Keratinocyte (primary cell): ENCODE measurements at regions not wholly inside any gene's neighbourhood (a gene's known extent, or its start where the extent isn't known, plus 50 kb on each side); places are given as distances from the start of the nearest gene placed in this dataset.

Experiments used
- EZH2 ChIP-seq: IDR thresholded peaks from one replicate; pipeline ENCODE4 v1.6.1; 2012; ENCODE audit warnings: inconsistent platforms, mild to moderate bottlenecking, low read length, moderate library complexity
- TF ChIP-seq, protein P1 (sequence below), 3 experiments: IDR thresholded peaks in 1 of 3; conservative IDR thresholded peaks in 1 of 3; optimal IDR thresholded peaks in 1 of 3; 2 replicates in 2 of 3; 3 replicates in 1 of 3; pipeline versions ENCODE3 to v1.5.1; 2011; ENCODE audit warnings: low read length in 3 of 3, mild to moderate bottlenecking in 3 of 3, moderate library complexity in 2 of 3, control low read depth in 1 of 3, inconsistent platforms in 1 of 3; ENCODE audit not compliant: insufficient read depth in 2 of 3; ENCODE audit errors: extremely low read depth in 1 of 3

DNA sequence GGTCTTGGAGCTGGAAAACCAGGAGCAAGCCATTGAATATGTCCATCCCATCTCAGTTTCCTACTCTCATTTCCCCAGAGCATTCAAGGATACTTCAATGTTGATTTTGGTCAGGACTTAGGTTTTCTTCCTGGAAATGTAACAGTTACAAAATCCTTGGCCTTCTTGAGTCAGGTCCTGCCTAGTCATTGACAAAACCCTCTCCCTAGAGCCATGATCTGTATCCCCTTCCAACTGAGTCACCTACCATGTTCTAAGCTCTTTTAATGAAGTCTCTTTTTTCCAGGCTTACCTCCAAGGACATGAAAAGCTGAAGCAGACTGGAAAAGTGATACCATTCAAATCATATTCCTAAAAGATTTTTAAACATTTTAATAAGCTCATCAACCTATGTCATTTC is 549.2 kb downstream of the GALC start:
- TF ChIP-seq, protein P1, sequence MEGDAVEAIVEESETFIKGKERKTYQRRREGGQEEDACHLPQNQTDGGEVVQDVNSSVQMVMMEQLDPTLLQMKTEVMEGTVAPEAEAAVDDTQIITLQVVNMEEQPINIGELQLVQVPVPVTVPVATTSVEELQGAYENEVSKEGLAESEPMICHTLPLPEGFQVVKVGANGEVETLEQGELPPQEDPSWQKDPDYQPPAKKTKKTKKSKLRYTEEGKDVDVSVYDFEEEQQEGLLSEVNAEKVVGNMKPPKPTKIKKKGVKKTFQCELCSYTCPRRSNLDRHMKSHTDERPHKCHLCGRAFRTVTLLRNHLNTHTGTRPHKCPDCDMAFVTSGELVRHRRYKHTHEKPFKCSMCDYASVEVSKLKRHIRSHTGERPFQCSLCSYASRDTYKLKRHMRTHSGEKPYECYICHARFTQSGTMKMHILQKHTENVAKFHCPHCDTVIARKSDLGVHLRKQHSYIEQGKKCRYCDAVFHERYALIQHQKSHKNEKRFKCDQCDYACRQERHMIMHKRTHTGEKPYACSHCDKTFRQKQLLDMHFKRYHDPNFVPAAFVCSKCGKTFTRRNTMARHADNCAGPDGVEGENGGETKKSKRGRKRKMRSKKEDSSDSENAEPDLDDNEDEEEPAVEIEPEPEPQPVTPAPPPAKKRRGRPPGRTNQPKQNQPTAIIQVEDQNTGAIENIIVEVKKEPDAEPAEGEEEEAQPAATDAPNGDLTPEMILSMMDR (optimal IDR thresholded peaks at IDR 0.05 in 1 of 3, IDR thresholded peaks at IDR 0.05 in 1 of 3, conservative IDR thresholded peaks at IDR 0.05 in 1 of 3; ENCODE audit: extremely low read depth in 1 of 3, insufficient read depth in 2 of 3, low read length in 3 of 3), result no peak
- no peak for TF ChIP-seq EZH2
